AG09319 (cell line): ENCODE measurements at regions not wholly inside any gene's neighbourhood (a gene's known extent, or its start where the extent isn't known, plus 50 kb on each side); places are given as distances from the start of the nearest gene placed in this dataset.
"Not testable (repeated sequence)": the region's sequence is repeated elsewhere in the genome, so short reads cannot be mapped to it uniquely, and the experiment has no call there.

Experiments
- DNase-seq: peaks from one replicate; pipeline ENCODE4 v3.0.0-alpha.2; 2010; ENCODE audit warnings: low read depth; ENCODE audit errors: extremely low read depth
- CTCF ChIP-seq: IDR thresholded peaks from 2 replicates; pipeline ENCODE4 v1.5.1; 2011; ENCODE audit warnings: low read depth, mild to moderate bottlenecking, inconsistent platforms, low read length, moderate library complexity

GRCh38 chrX:111041018-111041462 lies 55.0 kb upstream of the PAK3 start:
- peak; percentile 58 for DNase-seq
- TF ChIP-seq CTCF: no peak

GRCh38 chrX:111040377-111041017 lies 55.5 kb upstream of the PAK3 start:
- no peak for TF ChIP-seq CTCF
- DNase-seq: no peak

GRCh38 chrX:111039606-111040005 lies 56.4 kb upstream of the PAK3 start:
- TF ChIP-seq CTCF: no peak
- DNase-seq: no peak

- no peak for DNase-seq
- no peak for TF ChIP-seq CTCF
Observed at GRCh38 chrX:111035991-111036390, 60.0 kb upstream of the PAK3 start.

- no peak for DNase-seq
- no peak for TF ChIP-seq CTCF
Observed at GRCh38 chrX:111035256-111035655, 60.7 kb upstream of the PAK3 start.

- not testable (repeated sequence) for DNase-seq
Observed at GRCh38 chrX:111022998-111023397, 73.0 kb upstream of the PAK3 start.

GRCh38 chrX:111020283-111020682 lies 75.7 kb upstream of the PAK3 start:
- no peak for DNase-seq
- TF ChIP-seq CTCF: no peak
